ENCODE measurements at regions not wholly inside any gene's neighbourhood (a gene's known extent, or its start where the extent isn't known, plus 50 kb on each side); places are given as distances from the start of the nearest gene placed in this dataset.

DNA sequence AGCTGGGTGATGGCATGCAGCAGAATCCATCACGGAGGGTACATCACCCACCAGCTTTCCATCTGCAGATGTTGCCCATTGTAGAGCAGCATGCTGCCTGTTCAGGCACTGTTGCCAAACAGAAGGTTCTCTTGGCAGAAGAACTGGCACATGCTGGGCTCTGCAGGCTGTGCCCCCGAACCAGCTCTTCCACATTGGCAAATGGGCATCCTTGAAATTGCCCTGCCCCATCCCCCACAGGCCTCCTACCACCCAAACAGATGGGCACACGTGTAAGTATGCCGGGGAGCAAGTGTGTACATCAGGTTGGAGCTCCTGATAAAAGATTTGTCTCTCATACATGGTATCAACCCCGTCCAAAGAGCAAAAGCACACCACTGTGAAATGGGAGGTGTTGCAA, 220.3 kb upstream of the TAS2R1 start:
- Histone ChIP-seq H3K36me3 (ENCODE audit: control insufficient read depth in 2 of 2, insufficient read depth in 1 of 2, low read length in 2 of 2) (no peaks in the 10 kb centered on the region), H3K27ac (ENCODE audit: extremely low read depth, low read depth, low read length) (no peak overlapping the region), H3K4me3 (ENCODE audit: low read depth, low read length) (no peak overlapping the region), H3K4me1 (ENCODE audit: control insufficient read depth, insufficient read depth, low read length) (no peaks in the 10 kb centered on the region), H3K9me3 (ENCODE audit: control insufficient read depth, insufficient read depth, low read depth, low read length) (no peaks in the 10 kb centered on the region; the same call in 1 of the 2 replicates)
- ChIA-PET CTCF (interaction anchor here (0.6 to 1.2 kb wide), 3 partner anchors 10 to 419 kb away, joined by 3 read pairs; no protein-coding TSS in a partner anchor), POLR2A (no interaction called here)
- TF ChIP-seq ZBTB21 (tag by site-specific recombination; IDR thresholded peaks at IDR 0.05) (no peak), BCL11B (tag by site-specific recombination; IDR thresholded peaks at IDR 0.05; ENCODE audit: low read depth) (no peak), ZIC2 (tag by site-specific recombination; IDR thresholded peaks at IDR 0.05) (no peak), ZNF670 (tag by site-specific recombination; IDR thresholded peaks at IDR 0.05; ENCODE audit: low read depth) (no peak), ZNF423 (tag by site-specific recombination; IDR thresholded peaks at IDR 0.05) (no peak), ZNF596 (tag by site-specific recombination; IDR thresholded peaks at IDR 0.05) (no peak), FEZF1 (tag by site-specific recombination; IDR thresholded peaks at IDR 0.05) (no peak), ZNF623 (tag by site-specific recombination; IDR thresholded peaks at IDR 0.05) (no peak), ZNF558 (tag by site-specific recombination; IDR thresholded peaks at IDR 0.05) (no peak), ZNF747 (tag by site-specific recombination; IDR thresholded peaks at IDR 0.05) (no peak), ZNF16 (tag by site-specific recombination; IDR thresholded peaks at IDR 0.05; ENCODE audit: low read depth) (no peak), ZNF112 (tag by site-specific recombination; IDR thresholded peaks at IDR 0.05) (no peak), ZXDB (tag by site-specific recombination; IDR thresholded peaks at IDR 0.05) (no peak), ZNF211 (tag by site-specific recombination; IDR thresholded peaks at IDR 0.05; ENCODE audit: low read depth) (no peak)
- TF ChIP-seq, protein P1, sequence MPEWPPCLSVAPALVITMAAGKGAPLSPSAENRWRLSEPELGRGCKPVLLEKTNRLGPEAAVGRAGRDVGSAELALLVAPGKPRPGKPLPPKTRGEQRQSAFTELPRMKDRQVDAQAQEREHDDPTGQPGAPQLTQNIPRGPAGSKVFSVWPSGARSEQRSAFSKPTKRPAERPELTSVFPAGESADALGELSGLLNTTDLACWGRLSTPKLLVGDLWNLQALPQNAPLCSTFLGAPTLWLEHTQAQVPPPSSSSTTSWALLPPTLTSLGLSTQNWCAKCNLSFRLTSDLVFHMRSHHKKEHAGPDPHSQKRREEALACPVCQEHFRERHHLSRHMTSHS (tag by site-specific recombination; IDR thresholded peaks at IDR 0.05): no peak
- TF ChIP-seq, protein P2, sequence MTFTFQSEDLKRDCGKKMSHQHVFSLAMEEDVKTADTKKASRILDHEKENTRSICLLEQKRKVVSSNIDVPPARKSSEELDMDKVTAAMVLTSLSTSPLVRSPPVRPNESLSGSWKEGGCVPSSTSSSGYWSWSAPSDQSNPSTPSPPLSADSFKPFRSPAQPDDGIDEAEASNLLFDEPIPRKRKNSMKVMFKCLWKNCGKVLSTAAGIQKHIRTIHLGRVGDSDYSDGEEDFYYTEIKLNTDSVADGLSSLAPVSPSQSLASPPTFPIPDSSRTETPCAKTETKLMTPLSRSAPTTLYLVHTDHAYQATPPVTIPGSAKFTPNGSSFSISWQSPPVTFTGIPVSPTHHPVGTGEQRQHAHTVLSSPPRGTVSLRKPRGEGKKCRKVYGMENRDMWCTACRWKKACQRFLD (tag by site-specific recombination; IDR thresholded peaks at IDR 0.05): no peak
- TF ChIP-seq, protein P3, sequence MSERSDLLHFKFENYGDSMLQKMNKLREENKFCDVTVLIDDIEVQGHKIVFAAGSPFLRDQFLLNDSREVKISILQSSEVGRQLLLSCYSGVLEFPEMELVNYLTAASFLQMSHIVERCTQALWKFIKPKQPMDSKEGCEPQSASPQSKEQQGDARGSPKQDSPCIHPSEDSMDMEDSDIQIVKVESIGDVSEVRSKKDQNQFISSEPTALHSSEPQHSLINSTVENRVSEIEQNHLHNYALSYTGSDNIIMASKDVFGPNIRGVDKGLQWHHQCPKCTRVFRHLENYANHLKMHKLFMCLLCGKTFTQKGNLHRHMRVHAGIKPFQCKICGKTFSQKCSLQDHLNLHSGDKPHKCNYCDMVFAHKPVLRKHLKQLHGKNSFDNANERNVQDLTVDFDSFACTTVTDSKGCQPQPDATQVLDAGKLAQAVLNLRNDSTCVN (tag by site-specific recombination; optimal IDR thresholded peaks at IDR 0.05): no peak

DNA sequence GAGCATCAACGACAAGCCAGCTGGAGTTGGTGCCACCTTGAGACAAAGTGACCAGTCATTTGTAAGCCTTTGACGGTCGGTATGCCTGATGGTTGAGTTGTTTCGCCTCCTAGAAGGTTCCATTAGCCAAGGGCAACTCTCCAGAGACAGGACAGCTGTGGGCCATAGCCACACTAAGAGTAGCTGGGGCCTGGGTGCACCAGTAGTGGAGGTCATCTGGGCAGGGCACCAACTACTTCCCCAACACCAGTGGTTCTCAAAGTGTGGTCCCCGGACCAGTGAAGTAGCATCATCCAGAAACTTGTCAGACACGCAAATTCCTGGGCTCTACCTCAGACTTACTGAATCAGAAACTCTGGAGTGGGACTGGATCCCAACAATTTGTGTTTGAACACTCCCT, 217.5 kb upstream of the TAS2R1 start:
- H3K9me3 ChIP-seq (ENCODE audit: control insufficient read depth, insufficient read depth, low read depth, low read length): no peaks in the 10 kb centered on the region; the same call in 1 of the 2 replicates
- H3K4me1 ChIP-seq (ENCODE audit: control insufficient read depth, insufficient read depth, low read length): no peaks in the 10 kb centered on the region
- no peaks in the 10 kb centered on the region for H3K36me3 ChIP-seq (ENCODE audit: control insufficient read depth in 2 of 2, insufficient read depth in 1 of 2, low read length in 2 of 2)
- CTCF ChIA-PET: interaction anchor here (0.6 to 0.7 kb wide), 3 partner anchors 210 to 808 kb away, joined by 3 read pairs; no protein-coding TSS in a partner anchor
- H3K4me3 ChIP-seq (ENCODE audit: low read depth, low read length): no peak overlapping the region
- no peak overlapping the region for H3K27ac ChIP-seq (ENCODE audit: extremely low read depth, low read depth, low read length)
- no peak for TF ChIP-seq ZNF791 (tag by site-specific recombination; IDR thresholded peaks at IDR 0.05)
- TF ChIP-seq TRIM28 (IDR thresholded peaks at IDR 0.05; ENCODE audit: borderline replicate concordance, low read length): no peak
- TF ChIP-seq ZNF76 (tag by site-specific recombination; IDR thresholded peaks at IDR 0.05; ENCODE audit: borderline replicate concordance, low read depth): no peak
- no peak for TF ChIP-seq ZNF560 (tag by site-specific recombination; IDR thresholded peaks at IDR 0.05; ENCODE audit: borderline replicate concordance)
- TF ChIP-seq ZNF354C (tag by site-specific recombination; IDR thresholded peaks at IDR 0.05; ENCODE audit: borderline replicate concordance, low read depth): no peak
- TF ChIP-seq ZBTB21 (tag by site-specific recombination; IDR thresholded peaks at IDR 0.05): no peak
- TF ChIP-seq ZNF544 (tag by site-specific recombination; IDR thresholded peaks at IDR 0.05): no peak
- TF ChIP-seq KLF10 (tag by site-specific recombination; IDR thresholded peaks at IDR 0.05): no peak
- TF ChIP-seq ZNF621 (tag by site-specific recombination; IDR thresholded peaks at IDR 0.05): no peak
- no peak for TF ChIP-seq ZNF155 (tag by site-specific recombination; IDR thresholded peaks at IDR 0.05)
- no peak for TF ChIP-seq ZNF37A (tag by site-specific recombination; IDR thresholded peaks at IDR 0.05)
- TF ChIP-seq ZNF585B (tag by site-specific recombination; IDR thresholded peaks at IDR 0.05): no peak
- no peak for TF ChIP-seq GLI4 (tag by site-specific recombination; IDR thresholded peaks at IDR 0.05)
- TF ChIP-seq ZNF23 (tag by site-specific recombination; IDR thresholded peaks at IDR 0.05; ENCODE audit: borderline replicate concordance): no peak
- no peak for TF ChIP-seq ZNF114 (tag by site-specific recombination; IDR thresholded peaks at IDR 0.05)
- TF ChIP-seq ZNF610 (tag by site-specific recombination; IDR thresholded peaks at IDR 0.05; ENCODE audit: borderline replicate concordance): no peak
- POLR2A ChIA-PET: no interaction called here

Measured in HEK293 (cell line).